Muscle layer of colon (tissue), 2 donors: ENCODE measurements at regions not wholly inside any gene's neighbourhood (a gene's known extent, or its start where the extent isn't known, plus 50 kb on each side); places are given as distances from the start of the nearest gene placed in this dataset.
"Not testable (repeated sequence)": the region's sequence is repeated elsewhere in the genome, so short reads cannot be mapped to it uniquely, and the experiment has no call there.

Experiments used
- H3K27ac ChIP-seq: one replicate; pipeline ENCODE4 v1.7.0; 2013; ENCODE audit warnings: low read depth, mild to moderate bottlenecking, low read length, moderate library complexity
- H3K27me3 ChIP-seq, 2 donors: one replicate each; pipeline ENCODE4 v1.7.0; 2013; ENCODE audit warnings: low read length in 2 of 2, mild to moderate bottlenecking in 2 of 2; ENCODE audit not compliant: insufficient read depth in 2 of 2, control insufficient read depth in 1 of 2
- H3K36me3 ChIP-seq: one replicate; pipeline ENCODE4 v1.7.0; 2013; ENCODE audit warnings: mild to moderate bottlenecking, low read length; ENCODE audit not compliant: insufficient read depth
- H3K4me1 ChIP-seq: one replicate; pipeline ENCODE4 v1.7.0; 2013; ENCODE audit warnings: mild to moderate bottlenecking, low read length; ENCODE audit not compliant: insufficient read depth
- H3K4me3 ChIP-seq, 2 donors: one replicate each; pipeline ENCODE4 v1.7.0; 2013; ENCODE audit warnings: low read length in 2 of 2, low read depth in 1 of 2, mild to moderate bottlenecking in 1 of 2, moderate library complexity in 1 of 2
- H3K9ac ChIP-seq: one replicate; pipeline ENCODE4 v1.7.0; 2013; ENCODE audit warnings: low read length
- H3K9me3 ChIP-seq: one replicate; pipeline ENCODE4 v1.7.0; 2013; ENCODE audit warnings: mild to moderate bottlenecking, low read length
- donor health status: abdominal sarcoma.
- donor health status: Adenocarcinoma of cecum.

- Histone ChIP-seq H3K4me1 (peaks cover 7% of the 10 kb centered on the region), H3K9ac (no peak overlapping the region), H3K27me3 (no peaks in the 10 kb centered on the region), H3K9me3 (no peaks in the 10 kb centered on the region), H3K4me3 (no peak overlapping the region), H3K36me3 (no peaks in the 10 kb centered on the region), H3K27ac (no peak overlapping the region)
These were observed 178.4 kb upstream of the ARID1B start for GRCh38 chr6:156598855-156599180.

- no peaks in the 10 kb centered on the region for H3K36me3 ChIP-seq
- H3K9me3 ChIP-seq: no peaks in the 10 kb centered on the region
- no peak overlapping the region for H3K4me3 ChIP-seq
- peaks cover 7% of the 10 kb centered on the region for H3K4me1 ChIP-seq
- H3K27me3 ChIP-seq: no peaks in the 10 kb centered on the region
- no peak overlapping the region for H3K27ac ChIP-seq
- H3K9ac ChIP-seq: no peak overlapping the region
These were observed 178.9 kb upstream of the ARID1B start for GRCh38 chr6:156598071-156598854.

- H3K36me3 ChIP-seq: no peaks in the 10 kb centered on the region
- peaks cover 7% of the 10 kb centered on the region for H3K4me1 ChIP-seq
- no peaks in the 10 kb centered on the region for H3K27me3 ChIP-seq
- H3K9me3 ChIP-seq: no peaks in the 10 kb centered on the region
- no peak overlapping the region for H3K4me3 ChIP-seq
- H3K27ac ChIP-seq: no peak overlapping the region
- H3K9ac ChIP-seq: no peak overlapping the region
These were observed 180.1 kb upstream of the ARID1B start for GRCh38 chr6:156597095-156597494.

- H3K27ac ChIP-seq: no peak overlapping the region
- H3K4me3 ChIP-seq: no peak overlapping the region
- peaks cover 7% of the 10 kb centered on the region for H3K4me1 ChIP-seq
- no peaks in the 10 kb centered on the region for H3K36me3 ChIP-seq
- no peaks in the 10 kb centered on the region for H3K9me3 ChIP-seq
- no peak overlapping the region for H3K9ac ChIP-seq
- no peaks in the 10 kb centered on the region for H3K27me3 ChIP-seq
These were observed 181.7 kb upstream of the ARID1B start for GRCh38 chr6:156595476-156595875.

GRCh38 chr6:156593893-156594292 is 183.3 kb upstream of the ARID1B start:
- Histone ChIP-seq H3K9ac (no peak overlapping the region), H3K9me3 (no peaks in the 10 kb centered on the region), H3K36me3 (no peaks in the 10 kb centered on the region), H3K4me1 (no peaks in the 10 kb centered on the region), H3K4me3 (no peak overlapping the region), H3K27ac (no peak overlapping the region), H3K27me3 (no peaks in the 10 kb centered on the region)

GRCh38 chr6:156593127-156593526 is 184.1 kb upstream of the ARID1B start:
- Histone ChIP-seq H3K9me3 (no peaks in the 10 kb centered on the region), H3K9ac (no peak overlapping the region), H3K27ac (no peak overlapping the region), H3K27me3 (no peaks in the 10 kb centered on the region), H3K36me3 (no peaks in the 10 kb centered on the region), H3K4me3 (no peak overlapping the region), H3K4me1 (no peaks in the 10 kb centered on the region)

GRCh38 chr6:156590482-156590881 is 186.7 kb upstream of the ARID1B start:
- H3K4me1 ChIP-seq: no peaks in the 10 kb centered on the region
- H3K9ac ChIP-seq: no peak overlapping the region
- no peak overlapping the region for H3K27ac ChIP-seq
- H3K4me3 ChIP-seq: no peak overlapping the region
- H3K9me3 ChIP-seq: no peaks in the 10 kb centered on the region
- H3K27me3 ChIP-seq: no peaks in the 10 kb centered on the region
- H3K36me3 ChIP-seq: no peaks in the 10 kb centered on the region

GRCh38 chr6:156589281-156589680 is 187.9 kb upstream of the ARID1B start:
- no peaks in the 10 kb centered on the region for H3K4me1 ChIP-seq
- no peaks in the 10 kb centered on the region for H3K36me3 ChIP-seq
- H3K9ac ChIP-seq: no peak overlapping the region
- H3K27me3 ChIP-seq: no peaks in the 10 kb centered on the region
- H3K9me3 ChIP-seq: no peaks in the 10 kb centered on the region
- H3K4me3 ChIP-seq: no peak overlapping the region
- H3K27ac ChIP-seq: no peak overlapping the region

GRCh38 chr6:156587751-156588301 is 189.4 kb upstream of the ARID1B start:
- no peak overlapping the region for H3K27ac ChIP-seq
- no peaks in the 10 kb centered on the region for H3K27me3 ChIP-seq
- H3K4me3 ChIP-seq: no peak overlapping the region
- H3K9ac ChIP-seq: no peak overlapping the region
- H3K9me3 ChIP-seq: no peaks in the 10 kb centered on the region
- H3K4me1 ChIP-seq: no peaks in the 10 kb centered on the region
- H3K36me3 ChIP-seq: no peaks in the 10 kb centered on the region

GRCh38 chr6:156587071-156587470 is 190.1 kb upstream of the ARID1B start:
- Histone ChIP-seq H3K36me3 (no peaks in the 10 kb centered on the region), H3K9ac (no peak overlapping the region), H3K4me1 (no peaks in the 10 kb centered on the region), H3K4me3 (no peak overlapping the region), H3K27ac (no peak overlapping the region), H3K9me3 (no peaks in the 10 kb centered on the region), H3K27me3 (no peaks in the 10 kb centered on the region)

GRCh38 chr6:156585859-156586258 is 191.3 kb upstream of the ARID1B start:
- Histone ChIP-seq H3K4me1 (no peaks in the 10 kb centered on the region), H3K27ac (no peak overlapping the region), H3K27me3 (no peaks in the 10 kb centered on the region), H3K9ac (no peak overlapping the region), H3K4me3 (no peak overlapping the region), H3K36me3 (no peaks in the 10 kb centered on the region), H3K9me3 (no peaks in the 10 kb centered on the region)

GRCh38 chr6:156584121-156584520 is 193.1 kb upstream of the ARID1B start:
- not testable (repeated sequence) for H3K27ac ChIP-seq

More at GRCh38 chr6:156584121-156584520, 193.1 kb upstream of the ARID1B start:
- H3K4me1 ChIP-seq, H3K36me3 ChIP-seq, H3K4me3 ChIP-seq, H3K9ac ChIP-seq, H3K27me3 ChIP-seq, H3K9me3 ChIP-seq: not testable (repeated sequence)
